HG03097 (cell line): ENCODE measurements at regions not wholly inside any gene's neighbourhood (a gene's known extent, or its start where the extent isn't known, plus 50 kb on each side); places are given as distances from the start of the nearest gene placed in this dataset.

Source experiments
- ATAC-seq: cut with Tn5 transposase; IDR thresholded peaks from one replicate; pipeline ENCODE4 v1.9.1; 2021; ENCODE audit not compliant: unreplicated experiment, low FRiP score

DNA sequence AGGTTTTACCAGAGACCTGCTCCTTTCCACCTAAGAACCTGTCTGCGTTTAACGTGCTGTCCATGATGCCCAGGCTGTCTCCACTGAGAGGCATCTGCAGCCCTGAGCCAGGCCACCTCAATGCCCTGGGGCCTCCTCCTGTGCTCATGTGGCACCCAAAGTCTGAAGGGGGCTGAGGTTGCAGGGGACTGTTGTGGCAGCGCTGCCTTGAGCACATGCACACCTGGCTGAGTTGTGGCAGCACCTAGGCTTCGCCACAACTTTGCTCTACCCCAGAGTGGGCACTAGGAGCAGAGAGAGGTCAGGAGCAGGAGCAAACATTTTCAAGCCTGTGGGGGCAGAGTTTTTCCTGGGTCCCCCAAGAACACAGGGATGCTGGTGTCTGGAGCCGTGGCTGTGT lies 1527.1 kb downstream of the PLA2G4A start:
- ATAC-seq: no peak

DNA sequence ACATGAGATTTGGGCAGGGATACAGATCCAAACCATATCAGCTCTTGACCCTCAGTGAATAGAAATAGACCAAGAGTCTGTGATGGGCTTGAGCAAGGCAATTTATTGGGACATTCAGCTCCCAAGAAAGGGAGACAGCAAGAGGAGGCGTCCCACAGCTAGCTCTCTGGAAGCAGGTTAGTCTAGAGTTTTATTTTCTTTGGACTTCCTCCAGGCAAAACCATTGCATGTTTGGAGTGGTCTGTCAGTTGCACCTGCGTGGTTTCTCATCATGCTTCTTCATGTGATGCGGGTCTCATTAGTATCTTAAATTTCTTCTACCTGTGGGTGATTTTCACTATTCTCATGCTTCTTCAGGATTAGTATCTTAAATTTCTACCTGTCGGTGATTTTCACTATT lies 1530.6 kb downstream of the PLA2G4A start:
- no peak for ATAC-seq

DNA sequence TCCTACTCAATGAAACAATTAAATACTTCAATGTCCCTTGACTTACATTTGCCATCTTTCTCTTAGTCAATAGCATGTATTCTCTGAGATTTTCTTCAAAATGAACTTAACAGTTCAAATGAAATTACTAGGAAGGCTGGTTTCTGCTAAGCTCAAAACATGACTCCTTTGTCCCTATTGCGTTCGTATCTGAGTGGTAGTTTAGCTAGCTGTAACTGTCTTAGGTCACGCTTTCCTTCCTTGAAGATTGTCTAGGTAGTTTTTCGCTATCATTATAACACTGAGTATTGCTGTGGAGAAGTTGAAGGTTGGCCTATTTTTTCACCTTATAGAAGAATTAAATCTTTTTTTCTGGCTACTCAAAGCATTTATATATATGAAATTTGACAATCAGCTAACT lies 1535.2 kb downstream of the PLA2G4A start:
- no peak for ATAC-seq

DNA sequence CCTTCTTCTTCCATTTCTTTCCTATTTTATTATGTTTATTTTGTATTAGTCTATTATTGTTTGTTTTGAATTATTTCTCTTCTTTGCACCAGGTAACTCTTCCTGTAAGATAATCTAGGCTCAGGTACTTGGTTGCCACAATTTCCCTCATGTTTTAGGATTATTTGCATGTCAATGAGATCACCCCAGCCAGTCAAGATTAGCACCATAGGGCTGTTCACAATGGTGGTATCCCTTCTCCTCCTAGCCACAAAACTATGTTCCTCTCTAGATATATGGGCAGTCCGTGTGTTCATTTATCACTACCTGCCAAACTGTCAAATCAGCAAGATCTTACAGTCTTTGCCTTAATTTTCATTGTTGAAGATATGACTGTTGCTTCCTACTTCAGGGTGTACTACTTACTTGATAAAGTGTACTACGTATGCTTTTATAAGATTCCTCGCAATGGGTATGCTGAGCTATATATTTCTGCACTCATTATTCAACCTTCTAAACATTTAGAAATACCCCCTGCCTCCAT lies 1536.2 kb downstream of the PLA2G4A start:
- no peak for ATAC-seq

DNA sequence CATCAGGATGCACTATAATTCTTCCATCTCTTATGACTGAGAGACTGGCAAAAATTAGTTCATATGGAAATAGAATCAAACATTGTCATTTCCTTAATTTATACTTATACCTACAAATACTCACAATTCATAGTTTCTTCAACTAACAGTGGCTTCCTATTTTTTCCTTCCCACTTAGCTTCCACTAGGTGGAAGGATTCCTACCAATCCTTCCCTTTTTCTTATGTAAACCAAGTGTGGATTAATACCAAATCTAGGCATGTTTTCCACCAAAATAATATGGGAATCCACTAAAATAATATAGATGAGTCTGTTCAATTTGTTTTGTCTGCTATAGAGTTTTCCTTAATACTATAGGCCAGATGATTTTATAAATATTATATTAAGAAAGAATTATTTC lies 1537.1 kb downstream of the PLA2G4A start:
- ATAC-seq: no peak

DNA sequence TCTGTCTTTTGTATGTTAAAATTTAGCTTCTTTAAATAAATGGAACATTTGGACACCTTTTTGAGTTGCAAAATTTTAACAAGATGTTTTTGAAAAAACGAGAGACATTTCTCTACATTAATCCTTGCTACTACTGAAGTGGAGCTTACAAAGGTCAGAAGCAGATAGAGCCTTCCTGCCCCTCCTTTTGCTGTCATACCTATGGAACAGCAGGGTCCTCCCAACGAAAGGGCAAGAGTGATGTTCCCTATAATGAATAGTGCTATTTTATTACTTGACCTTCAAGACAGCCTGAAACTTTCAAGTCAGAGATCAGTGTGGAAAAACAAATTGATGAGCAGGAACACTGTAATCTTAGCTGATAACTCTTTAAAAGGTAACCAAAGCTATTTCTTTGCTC lies 1538.9 kb downstream of the PLA2G4A start:
- no peak for ATAC-seq

DNA sequence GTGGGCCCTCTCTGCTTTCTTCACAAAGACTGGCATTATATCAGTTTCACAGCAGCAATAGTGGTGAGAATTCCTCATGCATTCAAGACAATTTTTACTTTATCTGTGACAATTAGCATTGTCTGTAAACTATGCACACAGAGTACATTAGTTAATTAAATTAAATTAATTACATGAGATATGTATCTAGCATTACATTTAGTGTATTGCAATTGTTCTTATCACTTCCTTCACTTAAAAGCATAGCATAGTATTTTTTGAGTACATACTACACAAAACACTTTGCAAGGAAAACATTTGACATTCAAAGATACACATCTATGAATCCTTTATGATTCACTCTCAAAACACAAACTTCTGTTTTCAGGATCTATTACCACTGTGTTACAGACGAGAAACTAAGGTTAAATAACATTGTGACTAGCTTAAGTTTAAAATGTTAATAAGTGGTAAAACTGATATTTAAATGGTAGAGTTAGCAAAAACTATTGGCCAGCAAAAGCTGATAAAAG lies 1542.6 kb downstream of the PLA2G4A start:
- ATAC-seq: no peak

DNA sequence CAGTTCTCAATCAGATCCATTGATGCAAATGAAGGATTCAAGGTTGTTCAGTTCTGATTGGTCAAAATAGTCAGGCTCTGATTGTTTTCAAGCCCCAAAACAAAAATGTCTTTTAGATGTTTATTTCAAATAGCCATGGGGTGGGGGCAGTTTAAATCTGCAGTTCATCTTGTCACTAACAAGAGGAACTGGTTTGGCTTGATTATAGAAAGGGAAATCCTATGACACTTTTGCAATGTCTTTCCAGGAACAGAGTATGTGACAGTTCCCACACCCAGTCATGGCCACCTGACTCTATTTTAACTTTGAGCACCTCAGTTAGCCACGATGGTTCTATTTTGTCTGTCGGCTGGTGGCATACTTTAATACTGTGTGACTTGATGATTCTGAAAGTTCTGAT lies 1544.1 kb downstream of the PLA2G4A start:
- ATAC-seq: no peak

DNA sequence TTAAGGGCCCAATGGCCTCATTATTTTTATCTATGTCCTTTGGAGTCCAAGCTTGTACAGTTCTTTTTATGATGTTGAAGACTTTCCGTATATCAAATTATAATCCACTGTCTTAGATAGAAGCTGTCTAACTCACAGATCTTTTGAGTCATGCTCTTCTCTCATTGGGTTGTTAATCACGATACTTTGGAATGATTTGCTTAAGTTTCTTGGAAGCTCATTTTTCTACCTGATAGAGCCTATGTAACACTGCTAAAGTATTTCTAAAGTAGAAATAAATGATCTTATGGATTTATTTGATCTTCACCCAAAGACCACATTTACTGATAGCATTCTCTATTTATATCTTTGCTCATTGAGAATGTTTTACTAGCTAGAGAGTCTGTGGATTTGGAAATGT lies 1554.1 kb downstream of the PLA2G4A start:
- no peak for ATAC-seq

DNA sequence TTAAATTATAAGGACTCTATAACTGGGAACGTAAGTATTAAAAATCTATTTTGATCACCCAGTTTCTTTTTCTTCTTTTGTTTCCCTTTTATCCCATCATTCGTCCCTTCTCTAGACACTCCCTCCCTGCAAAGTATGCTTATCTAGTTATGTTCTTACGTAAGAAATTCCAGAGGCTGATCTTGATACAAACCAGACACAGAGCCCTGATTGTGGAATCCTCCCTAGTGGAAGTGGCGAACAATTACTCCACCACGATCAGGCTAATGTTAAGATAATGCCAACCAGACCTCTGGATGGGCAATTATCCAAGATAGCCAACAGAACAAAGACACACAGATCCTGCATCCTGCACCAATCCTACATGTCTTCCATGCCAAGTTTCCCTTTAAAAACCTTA lies 1557.4 kb downstream of the PLA2G4A start:
- ATAC-seq: no peak

DNA sequence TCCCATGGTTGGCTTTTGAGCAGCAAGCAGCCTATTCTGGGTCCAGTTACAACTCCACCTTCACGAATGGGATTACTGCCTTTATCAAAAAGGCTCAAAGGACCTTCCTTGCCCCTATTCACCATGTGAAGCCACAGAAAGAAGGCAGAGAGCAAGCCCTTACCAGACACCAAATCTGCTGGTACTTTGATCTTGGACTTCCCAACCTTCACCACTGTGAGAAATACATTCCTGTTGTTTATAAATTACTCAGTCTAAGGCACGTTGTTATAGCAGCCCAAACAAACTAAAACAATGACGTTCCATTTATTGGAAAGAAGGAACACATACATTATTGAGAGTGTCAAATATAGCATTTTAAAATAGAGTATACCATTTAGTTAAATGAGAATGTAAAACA lies 1557.9 kb downstream of the PLA2G4A start:
- no peak for ATAC-seq

DNA sequence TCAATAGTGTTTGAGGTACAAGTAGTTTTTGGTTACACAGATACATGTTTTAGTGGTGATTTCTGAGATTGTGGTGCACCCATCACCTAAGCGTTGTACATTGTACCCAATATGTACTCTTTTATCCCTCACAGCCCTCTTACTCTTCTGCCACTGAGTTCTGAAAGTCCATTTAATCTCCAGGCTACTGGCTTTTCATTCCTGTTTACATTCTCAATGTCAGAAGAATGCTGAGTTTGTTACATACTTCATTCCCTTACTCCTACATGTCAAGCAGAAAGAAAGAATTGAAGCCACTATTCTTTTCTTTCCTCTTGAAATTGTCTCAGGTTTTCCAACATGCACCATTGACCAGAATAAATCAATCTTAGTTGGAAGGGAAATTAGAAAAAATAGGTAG lies 1565.9 kb downstream of the PLA2G4A start:
- no peak for ATAC-seq

DNA sequence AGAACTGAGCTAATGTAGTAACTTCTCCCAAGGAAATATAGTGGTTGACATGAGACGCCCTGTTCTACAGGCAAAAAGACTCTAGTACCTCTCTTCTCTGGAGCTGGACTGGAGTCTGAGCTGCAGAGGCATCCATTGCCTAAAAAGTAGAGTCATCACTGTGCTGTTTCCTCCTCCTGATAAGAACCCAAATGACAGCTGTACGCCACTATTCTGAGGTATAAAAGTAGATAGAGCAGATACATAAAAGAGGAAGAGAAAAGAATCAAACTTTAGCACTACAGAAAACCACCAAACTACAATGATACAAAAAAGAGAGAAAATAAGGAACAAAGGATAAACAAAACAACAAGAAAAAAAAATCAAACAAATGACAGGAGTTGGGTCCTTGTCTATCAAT lies 1568.8 kb downstream of the PLA2G4A start:
- ATAC-seq: no peak

DNA sequence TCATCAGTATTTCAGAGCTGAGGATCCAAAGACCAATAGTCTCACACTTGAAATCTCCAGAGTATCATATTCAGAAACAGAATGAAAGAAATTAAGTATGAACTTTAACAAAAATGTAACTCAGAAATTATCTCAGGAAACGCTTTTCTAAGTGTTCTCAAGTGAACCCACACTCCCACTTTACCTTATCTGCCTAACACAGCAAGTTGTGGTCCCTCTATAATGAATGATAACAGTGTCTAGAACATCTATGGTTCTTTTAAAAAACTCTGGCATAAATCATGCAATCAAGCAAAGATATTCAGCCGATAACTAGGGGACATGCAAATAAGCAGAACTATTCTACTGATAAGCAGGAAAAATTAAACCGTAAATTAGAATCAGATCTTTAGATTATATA lies 1574.2 kb downstream of the PLA2G4A start:
- ATAC-seq: no peak

DNA sequence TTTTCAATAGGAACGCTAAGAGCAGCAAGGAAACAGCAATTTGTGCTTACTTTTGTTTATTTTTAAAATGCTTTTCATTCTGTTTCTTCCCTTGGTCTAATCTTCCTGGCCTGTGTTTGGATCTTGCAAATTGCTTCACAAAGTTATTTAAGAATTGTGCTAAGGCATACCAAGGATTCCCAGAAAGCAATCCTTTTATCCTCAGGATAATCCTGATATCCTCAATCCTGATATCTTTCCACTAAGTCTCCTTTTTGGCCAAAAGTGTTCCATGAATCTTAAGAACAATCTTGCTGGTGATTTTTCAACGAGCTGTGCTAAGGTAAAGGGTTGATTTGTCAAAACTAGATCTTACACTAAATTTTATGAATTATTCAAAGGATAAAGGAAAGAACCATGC lies 1577.9 kb downstream of the PLA2G4A start:
- no peak for ATAC-seq

DNA sequence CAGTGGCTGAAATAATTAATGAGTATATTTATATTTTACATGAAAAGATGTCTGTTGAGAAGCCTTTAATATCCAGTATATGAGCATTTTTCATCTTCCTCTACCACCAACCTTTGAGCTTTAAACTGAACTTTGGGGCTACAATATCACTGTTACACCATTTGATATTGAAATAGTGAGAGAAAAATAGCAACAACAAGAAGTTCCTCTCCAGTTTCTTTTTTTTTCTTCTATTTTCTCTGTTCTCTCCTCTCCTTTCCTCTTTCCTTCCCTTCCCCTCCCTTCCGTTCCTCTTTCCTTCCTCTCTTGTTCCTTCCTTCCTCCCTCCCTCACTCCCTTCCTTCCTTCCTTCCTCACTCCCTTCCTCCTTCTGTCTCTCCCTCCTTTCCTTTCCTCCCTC lies 1591.4 kb downstream of the PLA2G4A start:
- no peak for ATAC-seq

DNA sequence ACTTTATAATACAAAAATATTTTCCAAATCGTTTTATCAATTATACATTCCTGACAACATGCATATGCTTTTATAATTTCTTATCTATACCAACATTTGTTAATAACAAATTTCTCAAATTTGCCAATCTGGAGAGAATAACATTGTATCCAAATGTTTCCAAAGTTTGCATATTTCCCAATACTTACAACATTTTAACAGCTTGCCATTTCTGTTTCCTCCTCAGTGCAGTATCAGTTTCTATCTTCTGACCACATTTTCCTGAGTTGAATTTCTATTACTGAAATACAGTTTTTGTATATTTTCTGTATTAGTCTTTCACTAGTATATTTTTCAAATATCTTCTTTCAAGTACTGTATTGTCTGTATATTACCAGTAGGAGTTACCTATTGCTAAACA lies 1594.3 kb downstream of the PLA2G4A start:
- no peak for ATAC-seq

DNA sequence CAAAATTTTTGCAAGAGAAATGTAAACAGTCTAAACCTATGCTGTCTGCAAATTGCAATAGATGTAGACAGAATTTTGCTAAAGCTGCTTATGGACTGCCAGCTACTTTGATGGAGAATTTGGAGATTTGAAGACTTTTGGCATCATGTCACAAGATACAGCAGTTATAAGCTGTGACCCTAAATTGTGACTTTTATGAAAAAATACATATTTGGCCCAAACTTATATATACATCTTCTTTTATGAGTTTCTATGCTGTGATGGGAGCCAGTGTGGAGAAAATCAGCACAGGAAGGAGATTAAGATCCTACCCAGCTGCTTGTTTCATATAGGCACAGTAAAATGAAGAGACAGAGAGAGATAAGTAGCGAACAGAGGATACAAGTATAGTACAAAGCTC lies 1595.4 kb downstream of the PLA2G4A start:
- no peak for ATAC-seq

DNA sequence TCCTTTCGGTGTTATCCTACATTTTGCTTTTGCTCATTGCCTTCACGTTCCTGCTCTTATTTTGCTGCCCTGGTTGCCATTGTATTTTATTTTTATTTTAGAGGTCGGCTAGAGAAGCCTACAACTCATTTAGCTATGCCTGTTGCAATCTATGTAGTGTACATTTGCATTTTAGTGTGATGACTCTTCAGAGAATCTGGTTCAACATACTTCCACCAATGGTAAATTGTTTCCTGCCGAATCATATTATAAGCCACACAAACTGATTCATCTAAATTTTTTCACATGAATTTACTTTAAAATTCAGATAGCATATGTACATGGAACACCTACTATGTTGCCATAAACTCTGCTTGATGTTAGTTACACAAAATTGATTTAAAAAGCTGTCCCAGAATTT lies 1596.9 kb downstream of the PLA2G4A start:
- ATAC-seq: no peak

DNA sequence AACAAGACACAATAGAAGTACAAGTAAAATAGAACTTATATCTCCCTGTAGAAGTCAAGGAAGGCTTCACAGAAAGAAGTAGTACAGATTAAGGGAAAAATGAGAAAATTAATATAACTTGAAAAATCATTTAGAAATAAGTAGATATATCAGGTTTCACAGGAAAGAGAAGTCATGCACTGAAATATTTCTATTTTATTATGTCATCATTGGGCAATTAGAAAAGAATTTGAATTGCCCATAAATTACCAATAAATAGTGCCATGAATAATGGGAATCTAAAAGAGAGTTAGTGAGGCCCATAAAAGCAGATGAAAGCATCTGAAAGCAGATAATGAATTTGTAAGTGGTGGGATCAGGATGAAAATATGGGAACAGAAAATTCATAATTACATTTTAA lies 1597.8 kb downstream of the PLA2G4A start:
- no peak for ATAC-seq

DNA sequence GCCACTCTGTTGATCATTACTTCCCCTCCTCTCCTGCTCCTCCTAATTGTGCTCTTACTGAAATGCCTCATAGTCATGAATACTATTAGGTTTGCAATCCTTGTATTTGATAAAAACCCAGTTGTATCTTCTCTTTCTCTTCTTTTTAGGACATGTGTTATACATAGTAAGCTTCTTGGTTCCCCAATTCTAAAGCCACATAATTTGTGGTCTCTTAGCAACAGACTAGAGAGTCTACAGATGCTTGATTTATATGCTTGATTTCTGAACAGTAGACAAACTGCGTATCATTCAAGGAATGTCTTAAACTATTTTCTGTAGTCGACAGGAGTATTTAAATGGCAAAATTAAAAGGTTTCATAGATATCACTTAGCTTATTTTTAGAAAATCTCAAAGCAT lies 1598.9 kb downstream of the PLA2G4A start:
- ATAC-seq: no peak

DNA sequence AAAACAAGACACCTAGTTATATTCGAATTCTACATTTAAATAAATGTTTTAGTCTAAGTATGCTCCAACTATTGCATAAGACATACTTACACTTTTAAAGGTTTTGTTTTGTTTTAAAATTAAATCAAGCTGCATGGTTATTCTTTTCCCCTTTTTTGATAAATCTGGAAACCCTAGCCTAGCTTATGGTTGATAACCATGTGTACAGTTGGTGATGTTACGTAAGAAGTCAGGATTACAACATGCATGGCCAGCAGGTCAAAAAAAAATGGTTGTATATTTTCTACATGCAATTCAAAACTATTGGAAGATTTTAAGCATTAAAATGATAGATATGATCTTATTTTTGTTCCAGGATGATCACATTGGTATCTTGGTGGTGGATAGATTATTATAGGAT lies 1600.6 kb downstream of the PLA2G4A start:
- no peak for ATAC-seq

DNA sequence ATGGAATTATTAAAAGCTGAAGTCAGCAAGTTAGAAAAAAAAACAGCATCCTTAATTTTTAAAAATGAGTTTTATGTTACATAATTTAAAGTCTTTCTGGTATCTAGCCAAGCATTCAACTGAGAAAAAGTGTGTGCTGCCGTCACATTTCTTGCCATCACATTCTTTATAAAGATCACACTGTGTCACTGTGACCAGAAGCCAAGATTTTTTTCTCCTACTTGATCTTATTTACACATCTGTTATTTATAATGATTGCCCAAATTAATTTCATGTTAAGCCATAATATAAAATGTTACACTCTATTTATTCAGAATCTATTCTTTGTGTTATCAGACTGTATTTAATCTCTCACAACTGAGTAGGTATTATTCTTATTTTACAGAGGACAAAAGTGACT lies 1603.7 kb downstream of the PLA2G4A start:
- ATAC-seq: no peak
